Kidney capillary endothelial cell (primary cell): ENCODE measurements at regions not wholly inside any gene's neighbourhood (a gene's known extent, or its start where the extent isn't known, plus 50 kb on each side); places are given as distances from the start of the nearest gene placed in this dataset.
"Not testable (repeated sequence)": the region's sequence is repeated elsewhere in the genome, so short reads cannot be mapped to it uniquely, and the experiment has no call there.

Source experiments
- DNase-seq: peaks from one replicate; pipeline ENCODE4 v3.0.0-alpha.2; 2018; ENCODE audit warnings: low spot score

GRCh38 chr4:117574085-117574484 is 460.2 kb upstream of the NDST3 start:
- DNase-seq = no peak

GRCh38 chr4:117575850-117576249 is 458.4 kb upstream of the NDST3 start:
- no peak for DNase-seq

- DNase-seq = no peak
Observed at GRCh38 chr4:117577686-117578311, 456.5 kb upstream of the NDST3 start.

- no peak for DNase-seq
Observed at GRCh38 chr4:117588771-117589170, 445.5 kb upstream of the NDST3 start.

GRCh38 chr4:117596917-117597480 is 437.3 kb upstream of the NDST3 start:
- DNase-seq = no peak

GRCh38 chr4:117599393-117599792 is 434.9 kb upstream of the NDST3 start:
- DNase-seq = not testable (repeated sequence)

GRCh38 chr4:117600936-117601335 is 433.4 kb upstream of the NDST3 start:
- DNase-seq = not testable (repeated sequence)

- DNase-seq = no peak
Observed at GRCh38 chr4:117610706-117611308, 423.5 kb upstream of the NDST3 start.

GRCh38 chr4:117621673-117622072 is 412.6 kb upstream of the NDST3 start:
- no peak for DNase-seq

- DNase-seq = no peak
Observed at GRCh38 chr4:117623326-117623725, 411.0 kb upstream of the NDST3 start.

- DNase-seq = no peak
Observed at GRCh38 chr4:117626664-117627063, 407.6 kb upstream of the NDST3 start.

- no peak for DNase-seq
Observed at GRCh38 chr4:117634716-117635115, 399.6 kb upstream of the NDST3 start.

- DNase-seq = peak; percentile 30
Observed at GRCh38 chr4:117637347-117637746, 396.9 kb upstream of the NDST3 start.

GRCh38 chr4:117640836-117641235 is 393.4 kb upstream of the NDST3 start:
- DNase-seq = no peak

GRCh38 chr4:117641519-117641918 is 392.8 kb upstream of the NDST3 start:
- no peak for DNase-seq

GRCh38 chr4:117654079-117654478 is 380.2 kb upstream of the NDST3 start:
- DNase-seq = no peak

GRCh38 chr4:117660668-117661067 is 373.6 kb upstream of the NDST3 start:
- DNase-seq = no peak

- no peak for DNase-seq
Observed at GRCh38 chr4:117661091-117662072, 372.9 kb upstream of the NDST3 start.

- DNase-seq = no peak
Observed at GRCh38 chr4:117664706-117665444, 369.4 kb upstream of the NDST3 start.

GRCh38 chr4:117676153-117676552 is 358.1 kb upstream of the NDST3 start:
- DNase-seq = no peak

- DNase-seq = no peak
Observed at GRCh38 chr4:117678861-117679260, 355.4 kb upstream of the NDST3 start.
